GM23248 (cell line): ENCODE measurements at regions not wholly inside any gene's neighbourhood (a gene's known extent, or its start where the extent isn't known, plus 50 kb on each side); places are given as distances from the start of the nearest gene placed in this dataset.

Experiments
- DNase-seq: peaks from one replicate; pipeline ENCODE4 v3.0.0-alpha.2; 2015
- H2AFZ ChIP-seq: fragments of 200-600 bp; sonication (generic); 2 replicates; pipeline ENCODE4 v1.6.1; 2016; ENCODE audit warnings: antibody characterized with exemption
- H3F3A ChIP-seq: fragments of 200-600 bp; sonication (generic); 2 replicates; pipeline ENCODE4 v1.6.1; 2016; ENCODE audit warnings: mild to moderate bottlenecking, antibody characterized with exemption, mixed run types; ENCODE audit not compliant: insufficient read depth
- H3K27ac ChIP-seq: fragments of 200-600 bp; sonication (generic); 2 replicates; pipeline ENCODE4 v1.5.1; 2016; ENCODE audit warnings: mild to moderate bottlenecking
- H3K27me3 ChIP-seq: fragments of 200-600 bp; sonication (generic); replicated peaks from 2 replicates; pipeline ENCODE4 v1.6.1; 2016; ENCODE audit warnings: mild to moderate bottlenecking; ENCODE audit not compliant: insufficient read depth
- H3K36me3 ChIP-seq: fragments of 200-600 bp; sonication (generic); 2 replicates; pipeline ENCODE4 v1.6.1; 2016; ENCODE audit warnings: low read depth, mild to moderate bottlenecking
- H3K4me1 ChIP-seq: fragments of 200-600 bp; sonication (generic); 2 replicates; pipeline ENCODE4 v1.6.1; 2016; ENCODE audit warnings: mild to moderate bottlenecking; ENCODE audit not compliant: insufficient read depth
- H3K4me2 ChIP-seq: fragments of 200-600 bp; sonication (generic); one replicate; pipeline ENCODE4 v1.6.1; 2016; ENCODE audit warnings: mild to moderate bottlenecking; ENCODE audit not compliant: unreplicated experiment
- H3K4me3 ChIP-seq: fragments of 200-600 bp; sonication (generic); 2 replicates; pipeline ENCODE4 v1.5.1; 2016; ENCODE audit warnings: mild to moderate bottlenecking
- H3K79me2 ChIP-seq: fragments of 200-600 bp; sonication (generic); 2 replicates; pipeline ENCODE4 v1.6.1; 2016; ENCODE audit warnings: mild to moderate bottlenecking; ENCODE audit not compliant: insufficient read depth
- H3K9ac ChIP-seq: fragments of 200-600 bp; sonication (generic); 2 replicates; pipeline ENCODE4 v1.6.1; 2016; ENCODE audit warnings: mild to moderate bottlenecking
- H3K9me2 ChIP-seq: fragments of 200-600 bp; sonication (generic); 2 replicates; pipeline ENCODE4 v1.6.1; 2016; ENCODE audit warnings: mixed run types, mild to moderate bottlenecking, moderate library complexity; ENCODE audit not compliant: insufficient read depth
- H3K9me3 ChIP-seq: fragments of 200-600 bp; sonication (generic); one replicate; pipeline ENCODE4 v1.6.1; 2017; ENCODE audit warnings: low read depth
- H4K20me1 ChIP-seq: fragments of 200-600 bp; sonication (generic); 2 replicates; pipeline ENCODE4 v1.6.0; 2016; ENCODE audit not compliant: insufficient read depth
- EZH2 ChIP-seq: fragments of 200-600 bp; sonication (generic); IDR thresholded peaks from 2 replicates; pipeline ENCODE4 v1.6.1; 2018; ENCODE audit warnings: antibody characterized with exemption, mild to moderate bottlenecking; ENCODE audit not compliant: insufficient read depth, poor library complexity, severe bottlenecking
- EZH2phosphoT487 ChIP-seq: fragments of 200-600 bp; sonication (generic); IDR thresholded peaks from 2 replicates; pipeline ENCODE4 v1.6.1; 2018; ENCODE audit warnings: antibody characterized with exemption, moderate library complexity, mild to moderate bottlenecking, low read depth; ENCODE audit not compliant: insufficient read depth
- WGBS, 2 experiments: methylation state at CpG; one replicate each; pipeline ENCODE4 v1.1.6; 2015 to 2017; ENCODE audit warnings: low lambda C conversion rate in 2 of 2, low coverage in 1 of 2; ENCODE audit errors: missing lambda C conversion rate in 2 of 2; 5-methylcytosine and 5-hydroxymethylcytosine counted together
- in situ Hi-C: fragments of 300-500 bp; cut with MboI; formaldehyde crosslinking; loops from 2 replicates; pipeline ENCODE4 v1.15.0; 2020

DNA sequence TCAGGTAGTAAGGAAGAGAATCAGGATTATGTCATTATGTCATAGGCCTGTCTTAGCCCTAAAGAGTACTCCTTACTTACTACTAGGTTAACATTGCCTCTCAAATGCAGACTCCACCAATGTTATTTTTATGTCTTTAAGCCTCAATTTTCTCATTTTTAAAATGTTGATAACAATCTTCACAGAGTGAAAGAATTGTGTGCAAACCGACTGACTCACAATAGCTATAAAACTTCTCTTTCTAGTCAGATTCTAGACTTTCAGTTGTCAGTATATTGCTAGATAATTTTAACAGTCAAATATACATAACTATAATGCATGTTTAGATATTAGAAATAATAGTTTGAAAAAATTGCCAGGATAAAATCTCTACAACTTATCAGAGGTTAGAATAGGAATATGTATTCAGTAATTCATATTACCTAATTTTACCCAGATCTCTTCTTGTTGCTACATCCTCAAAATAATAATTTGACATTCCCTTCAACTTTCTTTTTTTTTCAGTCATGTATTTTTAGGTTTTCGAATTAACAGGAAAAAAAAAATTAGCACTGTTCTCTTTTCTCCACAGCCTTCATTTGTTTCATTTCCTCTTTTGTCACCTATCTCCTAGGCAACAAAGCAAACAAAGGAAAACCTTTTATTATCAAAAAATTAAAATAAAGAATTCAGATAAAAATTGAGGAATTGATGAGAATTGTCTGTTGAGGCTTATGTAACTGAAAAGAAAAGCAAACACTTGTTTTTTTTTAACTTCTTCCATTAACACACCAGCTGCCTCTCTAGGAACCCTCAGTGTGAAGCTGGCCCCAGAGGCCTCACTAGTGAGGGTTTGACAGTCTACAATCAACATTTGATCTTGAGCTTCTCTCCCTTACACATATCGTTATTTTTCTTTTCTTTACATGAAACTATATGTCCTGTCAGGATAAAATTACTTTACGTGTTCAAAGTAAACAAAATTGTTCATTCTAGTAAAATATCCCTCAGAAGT is 279.0 kb downstream of the CALCRL start:
- H3K9me3 ChIP-seq: no peaks in the 10 kb centered on the region
- no peak overlapping the region for H3K9ac ChIP-seq
- no peaks in the 10 kb centered on the region for H3K4me1 ChIP-seq
- H3K4me3 ChIP-seq: no peak overlapping the region
- no peaks in the 10 kb centered on the region for H3K36me3 ChIP-seq
- TF ChIP-seq EZH2 (no peak), EZH2phosphoT487 (no peak)
- H2AFZ ChIP-seq: no peak overlapping the region
- no peak overlapping the region for H3K4me2 ChIP-seq
- H3F3A ChIP-seq: no peaks in the 10 kb centered on the region
- 24 to 34% methylated on average over 4 of the region's 4 CpGs for WGBS, 2 experiments
- no peaks in the 10 kb centered on the region for H3K9me2 ChIP-seq
- no peak overlapping the region for H3K27ac ChIP-seq
- DNase-seq: peak; percentile 23
- no peaks in the 10 kb centered on the region for H3K27me3 ChIP-seq
- in situ Hi-C loops: no loop called here
- no peaks in the 10 kb centered on the region for H3K79me2 ChIP-seq
- no peaks in the 10 kb centered on the region for H4K20me1 ChIP-seq

DNA sequence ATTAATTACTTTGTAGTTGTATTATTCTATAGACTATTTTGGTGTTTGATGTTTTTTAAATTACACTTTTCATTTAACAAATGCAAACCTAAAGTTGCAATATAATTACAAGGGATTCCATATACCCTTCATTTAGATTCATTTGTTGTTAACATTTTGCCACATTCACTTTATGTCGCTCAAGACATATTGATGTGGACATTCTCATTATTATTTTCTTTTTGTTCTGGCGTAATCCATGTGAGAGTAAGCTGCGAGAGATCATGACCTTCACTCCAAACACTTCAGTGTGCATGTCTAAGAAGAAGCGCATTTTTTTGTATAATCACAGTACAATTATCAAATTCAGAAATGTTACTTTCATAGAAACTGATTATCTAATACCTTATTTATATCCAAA is 280.6 kb downstream of the CALCRL start:
- no peak overlapping the region for H3K4me3 ChIP-seq
- H3F3A ChIP-seq: no peaks in the 10 kb centered on the region
- H3K9ac ChIP-seq: no peak overlapping the region
- H3K9me3 ChIP-seq: no peaks in the 10 kb centered on the region
- no peaks in the 10 kb centered on the region for H4K20me1 ChIP-seq
- H3K4me1 ChIP-seq: no peaks in the 10 kb centered on the region
- H3K27ac ChIP-seq: no peak overlapping the region
- no peak overlapping the region for H3K4me2 ChIP-seq
- H3K79me2 ChIP-seq: no peaks in the 10 kb centered on the region
- 89 to 92% methylated on average over 4 of the region's 4 CpGs for WGBS, 2 experiments
- H3K9me2 ChIP-seq: no peaks in the 10 kb centered on the region
- DNase-seq: no peak
- H3K27me3 ChIP-seq: no peaks in the 10 kb centered on the region
- H3K36me3 ChIP-seq: no peaks in the 10 kb centered on the region
- no peak for TF ChIP-seq EZH2
- H2AFZ ChIP-seq: no peak overlapping the region
- in situ Hi-C loops: no loop called here

GRCh38 chr2:187165936-187166610 is 282.0 kb downstream of the CALCRL start:
- Histone ChIP-seq H3K79me2 (no peaks in the 10 kb centered on the region), H3K9me3 (no peaks in the 10 kb centered on the region), H3K27me3 (no peaks in the 10 kb centered on the region), H3K9me2 (no peaks in the 10 kb centered on the region), H3K4me2 (no peak overlapping the region), H3F3A (no peaks in the 10 kb centered on the region), H2AFZ (no peak overlapping the region), H4K20me1 (no peaks in the 10 kb centered on the region), H3K4me1 (no peaks in the 10 kb centered on the region), H3K4me3 (no peak overlapping the region), H3K27ac (no peak overlapping the region), H3K9ac (no peak overlapping the region), H3K36me3 (no peaks in the 10 kb centered on the region)
- no peak for DNase-seq
- TF ChIP-seq EZH2: no peak
- no peak for TF ChIP-seq EZH2phosphoT487
- in situ Hi-C loops: no loop called here
- 32 to 38% methylated on average over 1 of the region's 1 CpG for WGBS, 2 experiments

- Histone ChIP-seq H3K27me3 (no peaks in the 10 kb centered on the region), H4K20me1 (no peaks in the 10 kb centered on the region), H3K79me2 (no peaks in the 10 kb centered on the region), H3K9me2 (no peaks in the 10 kb centered on the region), H3K9ac (no peak overlapping the region), H3K4me1 (no peaks in the 10 kb centered on the region), H3K9me3 (no peaks in the 10 kb centered on the region), H3K4me2 (no peak overlapping the region), H3F3A (no peaks in the 10 kb centered on the region), H3K4me3 (no peak overlapping the region), H2AFZ (no peak overlapping the region), H3K27ac (no peak overlapping the region), H3K36me3 (no peaks in the 10 kb centered on the region)
- no peak for DNase-seq
- in situ Hi-C loops: no loop called here
- TF ChIP-seq EZH2phosphoT487: no peak
- TF ChIP-seq EZH2: no peak
- 26 to 38% methylated on average over 3 of the region's 3 CpGs for WGBS, 2 experiments
Measured at GRCh38 chr2:187158452-187158851, 289.6 kb downstream of the CALCRL start.
